ENCODE measurements at regions not wholly inside any gene's neighbourhood (a gene's known extent, or its start where the extent isn't known, plus 50 kb on each side); places are given as distances from the start of the nearest gene placed in this dataset.
"Not testable (repeated sequence)": the region's sequence is repeated elsewhere in the genome, so short reads cannot be mapped to it uniquely, and the experiment has no call there.

DNA sequence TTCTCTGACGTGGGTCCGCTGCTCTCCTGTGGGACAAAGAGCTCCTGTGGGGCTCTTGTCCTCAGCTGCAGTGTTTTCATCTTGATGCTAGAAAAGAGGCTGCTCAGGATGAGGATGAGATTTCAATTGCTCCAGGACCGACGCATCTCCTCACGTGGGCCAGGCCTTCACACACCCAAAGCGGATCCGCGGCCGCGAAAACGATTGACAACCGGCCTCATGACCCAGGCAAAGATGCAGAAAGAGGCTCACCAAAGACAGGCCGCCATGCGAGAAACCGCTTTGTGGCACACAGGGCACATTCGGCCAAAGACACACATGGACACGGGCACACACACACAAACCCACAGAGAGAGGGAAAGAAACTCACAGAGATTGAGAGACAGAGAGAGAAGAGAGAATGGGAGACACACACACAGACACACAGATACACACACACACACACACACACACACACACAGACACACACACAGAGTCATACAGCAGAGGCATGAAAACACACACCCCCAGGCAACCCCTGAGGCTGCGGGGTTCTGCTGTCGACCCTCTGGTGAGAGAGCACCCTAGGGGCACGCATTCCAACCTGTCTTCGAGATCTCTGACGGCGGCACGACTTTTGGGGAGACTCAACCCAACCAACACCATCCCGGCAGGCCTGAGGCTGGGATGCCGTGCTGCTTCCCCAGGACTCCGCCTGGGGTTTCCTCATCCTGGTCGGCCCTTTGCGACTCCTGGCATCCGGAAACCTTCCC lies 168.5 kb upstream of the ZNF337 start:
- not testable (repeated sequence) for DNase-seq (ENCODE audit: low read depth)

GRCh38 chr20:25864326-25864962 lies 167.8 kb upstream of the ZNF337 start:
- DNase-seq (ENCODE audit: low read depth): no peak

DNA sequence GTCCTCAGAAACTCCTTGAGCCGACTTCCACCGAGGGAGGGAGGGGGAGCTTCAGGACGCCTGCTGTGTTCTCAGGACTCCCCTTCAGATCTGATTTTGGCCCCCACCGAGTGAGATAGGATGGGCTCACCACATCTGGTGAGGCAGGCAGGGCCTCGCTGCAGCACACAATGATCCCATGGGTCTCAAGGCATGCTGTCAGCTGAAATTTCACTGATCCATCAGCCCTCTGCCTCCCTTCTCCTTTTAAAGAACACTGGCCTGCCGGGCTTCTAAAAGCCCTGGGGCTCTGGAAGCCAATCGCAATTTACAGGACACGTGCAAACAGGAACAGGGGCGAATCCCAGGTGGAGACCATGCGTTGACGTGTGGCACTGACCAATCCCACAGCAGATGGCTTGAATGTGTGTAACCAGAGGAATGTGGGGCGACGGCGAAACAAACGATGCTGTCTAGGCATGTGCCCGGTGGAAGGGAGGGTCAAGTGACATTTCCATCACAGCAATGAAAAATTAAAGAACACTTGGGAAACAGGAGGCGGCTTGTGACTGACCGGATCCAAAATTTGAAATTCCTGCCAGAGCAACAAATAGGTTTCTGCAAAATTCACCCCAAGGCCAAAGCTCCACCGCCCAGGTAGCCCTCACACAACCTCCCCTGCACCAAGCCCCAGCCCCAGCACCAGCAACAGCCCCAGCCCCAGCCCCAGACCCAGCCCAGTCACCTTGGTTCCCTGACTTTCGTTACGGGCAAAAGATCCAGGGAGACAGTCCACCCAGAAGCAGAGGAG lies 167.1 kb upstream of the ZNF337 start:
- no peak for DNase-seq (ENCODE audit: low read depth)

- DNase-seq (ENCODE audit: low read depth): peak; percentile 75
Observed at GRCh38 chr20:25862967-25863530, 166.4 kb upstream of the ZNF337 start.

GRCh38 chr20:25860531-25861150 lies 164.0 kb upstream of the ZNF337 start:
- no peak for DNase-seq (ENCODE audit: low read depth)

DNA sequence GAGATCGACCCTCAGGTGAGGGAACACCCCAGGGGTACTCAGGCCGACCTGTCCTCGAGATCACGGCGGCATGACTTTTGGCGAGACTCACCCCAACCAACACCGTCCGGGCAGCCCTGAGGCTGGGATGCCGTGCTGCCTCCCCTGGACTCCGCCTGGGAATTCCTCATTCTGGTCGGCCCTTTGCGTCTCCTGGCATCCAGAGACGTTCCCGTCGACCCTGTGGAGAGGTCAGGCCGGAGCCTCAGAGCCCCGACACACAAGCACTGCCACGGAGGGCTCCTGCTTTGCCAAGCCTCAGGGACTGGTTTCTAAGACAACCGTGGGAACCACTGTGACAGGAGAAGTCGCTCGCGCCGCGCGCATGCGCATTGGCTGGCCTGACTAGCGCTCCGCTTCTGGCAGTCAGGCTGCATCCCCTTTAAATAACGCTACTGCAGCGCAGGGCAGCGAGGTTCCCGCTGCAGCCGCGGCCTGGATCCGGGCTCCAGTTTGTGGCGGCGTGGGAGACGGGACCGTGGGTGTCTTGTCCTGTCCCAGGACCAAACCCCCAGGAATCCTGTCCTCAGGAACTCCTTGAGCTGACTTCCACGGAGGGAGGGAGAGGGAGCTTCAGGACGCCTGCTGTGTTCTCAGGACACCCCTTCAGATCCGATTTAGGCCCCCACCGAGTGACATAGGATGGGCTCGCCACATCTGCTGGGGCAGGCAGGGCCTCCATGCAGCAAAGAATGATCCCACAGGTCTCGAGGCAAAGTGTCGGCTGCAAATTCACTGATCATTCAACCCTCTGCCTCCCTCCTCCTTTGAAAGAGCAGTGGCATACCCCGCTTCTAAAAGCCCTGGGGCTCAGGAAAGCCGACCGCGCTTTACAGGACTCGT lies 163.2 kb upstream of the ZNF337 start:
- DNase-seq (ENCODE audit: low read depth): peak; percentile 27

DNA sequence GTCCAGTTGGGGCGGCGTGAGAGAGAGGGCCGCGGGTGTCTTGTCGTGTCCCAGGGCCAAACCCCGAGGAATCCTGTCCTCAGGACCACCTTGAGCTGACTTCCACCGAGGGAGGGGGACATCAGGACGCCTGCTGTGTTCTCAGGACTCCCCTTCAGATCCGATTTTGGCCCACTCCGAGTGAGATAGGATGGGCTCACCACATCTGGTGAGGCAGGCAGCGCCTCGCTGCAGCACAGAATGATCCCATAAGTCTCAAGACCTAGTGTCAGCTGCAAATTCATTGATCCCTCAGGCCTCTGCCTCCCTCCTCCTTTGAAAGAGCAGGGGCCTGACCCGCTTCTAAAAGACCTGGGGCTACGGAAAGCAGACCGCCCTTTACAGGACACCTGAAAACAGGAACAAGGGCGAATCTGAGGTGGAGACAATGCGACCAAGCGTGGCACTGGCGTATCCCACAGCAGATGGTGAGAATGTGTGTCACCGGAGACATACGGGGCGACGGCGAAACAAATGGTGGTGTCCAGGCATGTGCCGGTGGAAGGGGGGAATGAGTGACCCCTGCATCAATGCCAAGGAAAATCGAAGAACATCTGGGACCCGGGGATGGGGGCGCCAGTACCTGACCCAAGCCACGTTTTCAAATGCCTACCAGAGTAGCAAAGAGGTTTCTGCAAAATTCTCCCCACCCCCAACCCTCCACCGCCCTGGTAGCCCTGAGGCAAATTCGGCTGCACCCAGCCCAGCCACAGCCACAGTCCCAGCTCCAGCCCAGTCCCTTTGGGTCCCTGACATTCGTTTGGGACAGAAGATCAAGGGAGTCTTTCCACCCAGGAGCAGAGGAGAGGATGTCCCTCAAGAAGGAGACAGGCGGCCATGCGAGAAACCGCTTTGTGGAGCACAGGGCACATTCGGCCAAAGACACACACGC lies 162.1 kb upstream of the ZNF337 start:
- no peak for DNase-seq (ENCODE audit: low read depth)

DNA sequence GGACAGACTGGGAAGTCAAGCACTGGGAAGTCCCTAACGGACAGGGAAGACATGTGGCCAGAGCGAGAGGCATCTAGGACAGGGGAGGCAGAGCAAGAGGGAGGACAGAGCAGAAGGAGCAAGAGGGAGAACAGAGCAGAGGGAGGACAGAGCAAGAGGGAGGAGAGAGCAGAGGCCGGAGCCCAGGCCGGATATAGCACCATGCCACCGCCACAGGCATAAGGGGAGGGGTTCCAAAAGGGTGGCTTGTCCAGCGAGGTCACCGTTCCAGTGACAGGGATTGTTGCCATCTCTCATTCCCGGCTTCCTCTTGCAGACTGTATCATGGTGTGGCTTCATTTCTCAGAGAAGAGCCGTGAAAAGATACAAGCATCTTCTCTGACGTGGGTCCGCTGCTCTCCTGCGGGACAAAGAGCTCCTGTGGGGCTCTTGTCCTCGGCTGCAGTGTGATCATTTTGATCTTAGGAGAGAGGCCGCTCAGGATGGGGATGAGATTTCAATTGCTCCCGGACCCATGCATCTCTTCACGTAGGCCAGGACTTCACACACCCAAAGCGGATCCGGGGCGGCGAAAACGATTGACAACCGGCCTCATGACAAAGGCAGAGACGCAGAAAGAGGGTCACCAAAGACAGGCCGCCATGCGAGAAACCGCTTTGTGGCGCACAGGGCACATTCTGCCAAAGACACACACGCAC lies 160.6 kb upstream of the ZNF337 start:
- DNase-seq (ENCODE audit: low read depth): not testable (repeated sequence)

- DNase-seq (ENCODE audit: low read depth): no peak
Observed at GRCh38 chr20:25856256-25856884, 159.7 kb upstream of the ZNF337 start.

DNA sequence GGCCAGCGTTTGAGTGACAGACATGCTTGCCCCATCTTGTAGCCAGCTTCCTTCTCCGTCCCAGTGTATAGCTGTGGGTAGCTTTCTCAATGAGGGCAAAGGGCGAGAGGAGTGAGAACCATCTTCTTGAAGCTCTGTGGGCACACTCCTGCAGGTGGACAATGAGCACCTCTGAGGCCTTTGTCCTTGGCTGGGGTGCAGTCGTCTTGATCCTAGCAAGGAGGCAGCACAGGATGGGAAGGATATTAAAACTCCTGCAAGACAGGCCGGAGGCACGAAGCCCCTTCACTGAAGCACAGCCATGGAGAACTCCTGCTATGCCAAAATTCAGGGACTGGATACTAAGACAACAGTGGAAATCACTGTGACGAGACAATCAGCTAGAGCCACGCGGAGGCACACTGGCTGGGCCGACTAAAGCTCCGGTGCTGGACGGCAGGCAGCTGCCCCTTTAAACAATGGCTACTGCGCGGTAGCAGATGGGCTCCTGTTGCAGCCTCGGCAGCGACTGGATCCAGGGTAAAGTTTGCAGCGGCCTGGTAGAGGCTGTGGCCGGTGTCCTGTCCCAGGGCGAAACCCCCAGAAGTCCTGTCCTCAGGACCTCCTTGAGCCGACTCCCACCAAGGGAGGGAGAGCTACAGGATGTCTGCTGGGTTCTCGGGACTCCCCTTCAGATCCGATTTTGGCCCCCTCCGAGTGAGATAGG lies 159.0 kb upstream of the ZNF337 start:
- DNase-seq (ENCODE audit: low read depth): not testable (repeated sequence)

DNA sequence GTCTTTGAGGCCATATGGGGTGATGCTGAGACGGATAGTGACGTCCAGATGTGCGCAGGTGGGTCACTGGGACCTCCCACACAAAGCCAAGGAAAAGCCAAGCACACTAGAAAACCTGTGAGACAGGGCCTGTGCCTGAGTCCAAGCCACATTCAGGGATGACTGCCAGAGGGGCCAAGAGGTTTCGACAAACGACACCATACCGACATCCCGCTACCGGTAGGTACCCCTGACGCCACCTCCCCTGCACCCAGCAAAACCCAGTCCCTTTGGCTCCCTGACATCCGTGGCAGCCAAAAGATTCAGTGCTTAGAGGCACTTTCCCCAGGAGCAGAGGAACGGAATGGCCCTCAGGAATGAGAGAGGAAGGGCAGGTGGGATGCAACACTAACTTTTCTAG lies 158.0 kb upstream of the ZNF337 start:
- DNase-seq (ENCODE audit: low read depth): not testable (repeated sequence)

DNA sequence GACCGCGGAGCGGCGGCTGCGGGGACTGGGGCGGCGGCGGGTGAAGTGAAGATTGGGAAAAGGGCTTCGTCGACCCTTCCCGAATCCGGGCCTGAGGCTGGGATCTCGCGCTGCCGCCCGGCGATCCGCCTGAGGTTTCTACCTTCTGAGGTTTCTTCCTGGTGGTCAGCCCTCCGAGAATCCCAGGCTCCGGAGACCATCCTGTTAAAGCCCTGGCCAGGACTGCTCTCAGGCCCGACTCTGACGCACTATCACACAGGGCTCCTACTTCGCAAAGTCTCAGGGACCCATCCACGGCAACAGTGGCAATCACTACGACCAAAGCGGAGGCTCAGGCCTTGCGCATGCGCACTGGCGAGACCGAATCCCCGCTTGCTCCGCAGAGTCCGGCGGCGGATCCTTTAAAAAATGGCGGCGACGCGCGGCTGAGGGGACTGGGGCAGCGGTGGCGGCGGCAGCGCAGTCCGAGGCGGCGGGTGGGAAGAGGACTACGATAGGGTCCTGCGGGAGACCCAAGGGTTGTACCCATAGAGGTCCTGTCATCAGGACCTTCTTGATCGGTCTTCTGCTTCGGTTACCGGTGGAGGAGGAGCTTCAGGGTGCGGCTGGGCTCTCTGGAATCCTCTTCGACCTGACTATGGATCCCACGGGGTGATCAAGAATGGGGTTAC lies 157.2 kb upstream of the ZNF337 start:
- DNase-seq (ENCODE audit: low read depth): peak; percentile 79

GRCh38 chr20:25852968-25853717 lies 156.5 kb upstream of the ZNF337 start:
- not testable (repeated sequence) for DNase-seq (ENCODE audit: low read depth)

DNA sequence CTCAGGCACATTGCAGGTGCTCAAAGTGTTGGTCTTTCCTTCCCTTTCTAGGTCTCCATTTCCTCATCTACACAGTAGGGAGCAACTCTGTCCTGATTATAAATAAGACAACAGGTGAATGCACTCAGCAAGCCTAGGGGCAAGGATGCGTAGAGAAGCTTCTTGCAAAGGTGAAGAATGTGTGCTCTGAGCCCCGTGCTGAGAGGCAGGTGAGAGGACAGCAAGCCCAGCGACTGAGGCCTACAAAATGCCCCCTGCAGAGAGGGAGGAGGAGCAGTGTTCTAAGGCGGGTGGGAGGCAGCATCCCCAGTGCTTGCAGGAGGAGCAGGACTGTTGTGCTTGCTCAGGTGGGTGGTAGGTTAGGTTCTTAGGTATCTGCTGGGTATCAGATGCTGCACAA lies 153.5 kb upstream of the ZNF337 start:
- DNase-seq (ENCODE audit: low read depth): not testable (repeated sequence)

GRCh38 chr20:25848222-25848621 lies 151.6 kb upstream of the ZNF337 start:
- DNase-seq (ENCODE audit: low read depth): no peak

GRCh38 chr20:25844640-25845039 lies 148.0 kb upstream of the ZNF337 start:
- not testable (repeated sequence) for DNase-seq (ENCODE audit: low read depth)

- not testable (repeated sequence) for DNase-seq (ENCODE audit: low read depth)
Observed at GRCh38 chr20:25813511-25813910, 116.9 kb upstream of the ZNF337 start.

Data from fibroblast of gingiva (primary cell).